ACC112 (cell line): ENCODE measurements at regions not wholly inside any gene's neighbourhood (a gene's known extent, or its start where the extent isn't known, plus 50 kb on each side); places are given as distances from the start of the nearest gene placed in this dataset.

ENCODE experiments used
- H2AFZ ChIP-seq: fragments of 200-600 bp; sonication (generic); one replicate; pipeline ENCODE4 v1.6.0; 2017; ENCODE audit warnings: antibody characterized with exemption, low read length; ENCODE audit not compliant: unreplicated experiment
- H3K27ac ChIP-seq: fragments of 200-600 bp; sonication (generic); 2 replicates; pipeline ENCODE4 v1.5.1; 2014; ENCODE audit warnings: low read depth, mild to moderate bottlenecking, antibody characterized with exemption, low read length, moderate library complexity
- H3K27me3 ChIP-seq: fragments of 200-600 bp; sonication (generic); 2 replicates; pipeline ENCODE4 v1.6.1; 2014; ENCODE audit warnings: mild to moderate bottlenecking, antibody characterized with exemption, low read length, moderate library complexity, mixed read lengths; ENCODE audit not compliant: insufficient read depth
- H3K36me3 ChIP-seq: fragments of 200-600 bp; sonication (generic); 2 replicates; pipeline ENCODE4 v1.6.1; 2016; ENCODE audit warnings: mild to moderate bottlenecking, antibody characterized with exemption, low read length, moderate library complexity, mixed read lengths; ENCODE audit not compliant: insufficient read depth
- H3K4me1 ChIP-seq: fragments of 200-600 bp; sonication (generic); one replicate; pipeline ENCODE4 v1.6.1; 2016; ENCODE audit warnings: low read length, mixed read lengths; ENCODE audit not compliant: insufficient read depth, unreplicated experiment, control insufficient read depth
- H3K4me3 ChIP-seq: fragments of 200-600 bp; sonication (generic); 2 replicates; pipeline ENCODE4 v1.5.1; 2014; ENCODE audit warnings: mild to moderate bottlenecking, low read depth, low read length
- H3K79me2 ChIP-seq: fragments of 200-600 bp; sonication (generic); one replicate; pipeline ENCODE4 v1.6.0; 2016; ENCODE audit warnings: low read length; ENCODE audit not compliant: control insufficient read depth, unreplicated experiment, insufficient read depth

- Histone ChIP-seq H2AFZ (no peak overlapping the region), H3K27ac (no peak overlapping the region), H3K27me3 (peaks cover 6% of the 10 kb centered on the region; the same call in 1 of the 2 replicates), H3K4me3 (no peak overlapping the region), H3K4me1 (no peaks in the 10 kb centered on the region), H3K36me3 (no peaks in the 10 kb centered on the region), H3K79me2 (no peaks in the 10 kb centered on the region)
These were observed 222.7 kb upstream of the PIK3C3 start for GRCh38 chr18:41732356-41732755.

- Histone ChIP-seq H3K36me3 (no peaks in the 10 kb centered on the region), H2AFZ (no peak overlapping the region), H3K4me3 (no peak overlapping the region), H3K27ac (no peak overlapping the region), H3K4me1 (no peaks in the 10 kb centered on the region), H3K79me2 (no peaks in the 10 kb centered on the region), H3K27me3 (peaks cover 9% of the 10 kb centered on the region)
These were observed 223.2 kb upstream of the PIK3C3 start for GRCh38 chr18:41731884-41732283.

GRCh38 chr18:41724195-41724594 lies 230.8 kb upstream of the PIK3C3 start:
- no peak overlapping the region for H2AFZ ChIP-seq
- no peak overlapping the region for H3K27ac ChIP-seq
- peaks cover 15% of the 10 kb centered on the region for H3K27me3 ChIP-seq
- no peaks in the 10 kb centered on the region for H3K36me3 ChIP-seq
- no peak overlapping the region for H3K4me3 ChIP-seq
- H3K79me2 ChIP-seq: no peaks in the 10 kb centered on the region
- no peaks in the 10 kb centered on the region for H3K4me1 ChIP-seq

GRCh38 chr18:41721103-41721790 lies 233.8 kb upstream of the PIK3C3 start:
- no peaks in the 10 kb centered on the region for H3K36me3 ChIP-seq
- no peak overlapping the region for H3K27ac ChIP-seq
- H3K79me2 ChIP-seq: no peaks in the 10 kb centered on the region
- no peak overlapping the region for H2AFZ ChIP-seq
- no peaks in the 10 kb centered on the region for H3K4me1 ChIP-seq
- peaks cover 12% of the 10 kb centered on the region; the same call in 1 of the 2 replicates for H3K27me3 ChIP-seq
- no peak overlapping the region for H3K4me3 ChIP-seq

GRCh38 chr18:41720226-41720625 lies 234.8 kb upstream of the PIK3C3 start:
- no peak overlapping the region for H3K27ac ChIP-seq
- no peaks in the 10 kb centered on the region for H3K4me1 ChIP-seq
- H3K36me3 ChIP-seq: no peaks in the 10 kb centered on the region
- no peak overlapping the region for H2AFZ ChIP-seq
- H3K79me2 ChIP-seq: no peaks in the 10 kb centered on the region
- peaks cover 17% of the 10 kb centered on the region; the same call in 1 of the 2 replicates for H3K27me3 ChIP-seq
- no peak overlapping the region for H3K4me3 ChIP-seq

- H3K79me2 ChIP-seq: no peaks in the 10 kb centered on the region
- no peak overlapping the region for H2AFZ ChIP-seq
- H3K4me1 ChIP-seq: no peaks in the 10 kb centered on the region
- peaks cover 21% of the 10 kb centered on the region; the same call in 1 of the 2 replicates for H3K27me3 ChIP-seq
- no peaks in the 10 kb centered on the region for H3K36me3 ChIP-seq
- H3K27ac ChIP-seq: no peak overlapping the region
- H3K4me3 ChIP-seq: no peak overlapping the region
These were observed 235.2 kb upstream of the PIK3C3 start for GRCh38 chr18:41719808-41720207.

GRCh38 chr18:41714872-41715271 lies 240.2 kb upstream of the PIK3C3 start:
- Histone ChIP-seq H3K4me1 (no peaks in the 10 kb centered on the region), H3K27me3 (peaks cover 17% of the 10 kb centered on the region; the same call in 1 of the 2 replicates), H3K79me2 (no peaks in the 10 kb centered on the region), H3K4me3 (no peak overlapping the region), H3K36me3 (no peaks in the 10 kb centered on the region), H2AFZ (no peak overlapping the region), H3K27ac (no peak overlapping the region)

GRCh38 chr18:41713969-41714825 lies 240.8 kb upstream of the PIK3C3 start:
- Histone ChIP-seq H3K4me1 (no peaks in the 10 kb centered on the region), H3K4me3 (no peak overlapping the region), H3K27ac (no peak overlapping the region), H3K79me2 (no peaks in the 10 kb centered on the region), H2AFZ (no peak overlapping the region), H3K36me3 (no peaks in the 10 kb centered on the region), H3K27me3 (peaks cover 23% of the 10 kb centered on the region; the same call in 1 of the 2 replicates)

GRCh38 chr18:41706301-41706700 lies 248.7 kb upstream of the PIK3C3 start:
- no peak overlapping the region for H2AFZ ChIP-seq
- H3K36me3 ChIP-seq: no peaks in the 10 kb centered on the region
- no peaks in the 10 kb centered on the region for H3K4me1 ChIP-seq
- no peak overlapping the region for H3K4me3 ChIP-seq
- H3K79me2 ChIP-seq: no peaks in the 10 kb centered on the region
- peaks cover 12% of the 10 kb centered on the region; the same call in 1 of the 2 replicates for H3K27me3 ChIP-seq
- H3K27ac ChIP-seq: no peak overlapping the region

- peaks cover 12% of the 10 kb centered on the region; the same call in 1 of the 2 replicates for H3K27me3 ChIP-seq
- H3K36me3 ChIP-seq: no peaks in the 10 kb centered on the region
- H3K4me1 ChIP-seq: no peaks in the 10 kb centered on the region
- H3K4me3 ChIP-seq: no peak overlapping the region
- H3K79me2 ChIP-seq: no peaks in the 10 kb centered on the region
- H2AFZ ChIP-seq: no peak overlapping the region
- no peak overlapping the region for H3K27ac ChIP-seq
These were observed 251.1 kb upstream of the PIK3C3 start for GRCh38 chr18:41703744-41704530.
